Psoas muscle (tissue), 7 donors: ENCODE measurements at regions not wholly inside any gene's neighbourhood (a gene's known extent, or its start where the extent isn't known, plus 50 kb on each side); places are given as distances from the start of the nearest gene placed in this dataset.
"Not testable (repeated sequence)": the region's sequence is repeated elsewhere in the genome, so short reads cannot be mapped to it uniquely, and the experiment has no call there.

Source experiments
- ATAC-seq, 4 donors: fragments of 200-7000 bp; cut with Tn5 transposase; one replicate each; pipeline ENCODE4 v1.9.1; 2020; ENCODE audit warnings: moderate library complexity in 3 of 4, mild to moderate bottlenecking in 2 of 4
- DNase-seq, 2 donors: peaks; one replicate each; pipeline ENCODE4 v3.0.0-alpha.2; 2020
- H3K27ac ChIP-seq: fragments of 200-600 bp; one replicate; pipeline ENCODE4 v1.8.0; 2022
- H3K27me3 ChIP-seq, 3 donors: fragments of 200-600 bp in 1 of 3; one replicate each; pipeline versions ENCODE4 v1.6.1 to v1.8.0; 2013 to 2022; ENCODE audit warnings: low read length in 2 of 3, mild to moderate bottlenecking in 2 of 3, moderate library complexity in 1 of 3; ENCODE audit not compliant: insufficient read depth in 3 of 3
- H3K36me3 ChIP-seq, 2 donors: fragments of 200-600 bp in 1 of 2; one replicate each; pipeline versions ENCODE4 v1.6.1 to v1.8.0; 2013 to 2022; ENCODE audit warnings: low read depth in 1 of 2, mild to moderate bottlenecking in 1 of 2, moderate library complexity in 1 of 2; ENCODE audit not compliant: insufficient read depth in 1 of 2
- H3K4me1 ChIP-seq: fragments of 200-600 bp; one replicate; pipeline ENCODE4 v1.8.0; 2022
- H3K4me3 ChIP-seq: fragments of 200-600 bp; one replicate; pipeline ENCODE4 v1.8.0; 2022; ENCODE audit warnings: mild to moderate bottlenecking
- H3K9me3 ChIP-seq: fragments of 200-600 bp; one replicate; pipeline ENCODE4 v1.8.0; 2022
- WGBS, 3 donors: extraction: QIAGEN DNeasy Blood & Tissue Kit; methylation state at CpG; one replicate each; pipeline versions ENCODE4 v1.1.6 to v1.1.7; 2013; 5-methylcytosine and 5-hydroxymethylcytosine counted together
- intact Hi-C, 2 donors: fragments of 100-400 bp; cut with DNase I; formaldehyde crosslinking; loops; one replicate each; pipeline versions ENCODE4 v1.11.0 to v1.14.2; 2022
- TF ChIP-seq, protein P1 (sequence below): fragments of 200-600 bp; IDR thresholded peaks from one replicate; pipeline ENCODE4 v1.8.0; 2022; ENCODE audit warnings: antibody characterized with exemption
- donor health status: healthy with polysubstance abuse.
- donor health status: DM: no; HTN: no; CAD: no; lungs with moderate emphysema.
- donor health status: Bipolar disorder and iron deficiency.
- donor health status: healthy.
- donor health status: DM: yes; HTN: yes; CAD: no.
- donor health status: DM: no; HTN: no; CAD: no.
- donor health status: DM: yes; HTN: yes; CAD: no.

DNA sequence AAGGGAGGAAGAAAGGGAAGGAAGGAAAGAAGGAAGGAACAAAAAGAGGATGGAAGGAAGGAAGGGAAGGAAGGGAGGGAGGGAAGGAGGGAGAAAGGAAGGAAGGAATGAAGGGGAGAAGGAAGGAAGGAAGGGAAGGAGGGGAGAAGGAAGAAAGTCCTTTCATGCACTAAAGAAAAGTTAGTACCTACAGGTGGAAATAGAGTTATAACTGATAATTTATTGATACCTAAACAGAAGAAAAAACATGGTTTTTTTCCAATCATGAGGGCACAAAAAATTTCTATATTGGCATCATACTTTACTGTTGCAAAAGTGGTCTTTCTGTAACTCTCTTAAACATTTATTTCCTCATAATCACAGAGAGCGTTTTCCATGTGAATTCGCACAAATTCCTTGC is 659.4 kb downstream of the MAFB start:
- no peak overlapping the region for H3K4me3 ChIP-seq
- no peak for ATAC-seq
- intact Hi-C loops, result no loop called here
- TF ChIP-seq, protein P1, sequence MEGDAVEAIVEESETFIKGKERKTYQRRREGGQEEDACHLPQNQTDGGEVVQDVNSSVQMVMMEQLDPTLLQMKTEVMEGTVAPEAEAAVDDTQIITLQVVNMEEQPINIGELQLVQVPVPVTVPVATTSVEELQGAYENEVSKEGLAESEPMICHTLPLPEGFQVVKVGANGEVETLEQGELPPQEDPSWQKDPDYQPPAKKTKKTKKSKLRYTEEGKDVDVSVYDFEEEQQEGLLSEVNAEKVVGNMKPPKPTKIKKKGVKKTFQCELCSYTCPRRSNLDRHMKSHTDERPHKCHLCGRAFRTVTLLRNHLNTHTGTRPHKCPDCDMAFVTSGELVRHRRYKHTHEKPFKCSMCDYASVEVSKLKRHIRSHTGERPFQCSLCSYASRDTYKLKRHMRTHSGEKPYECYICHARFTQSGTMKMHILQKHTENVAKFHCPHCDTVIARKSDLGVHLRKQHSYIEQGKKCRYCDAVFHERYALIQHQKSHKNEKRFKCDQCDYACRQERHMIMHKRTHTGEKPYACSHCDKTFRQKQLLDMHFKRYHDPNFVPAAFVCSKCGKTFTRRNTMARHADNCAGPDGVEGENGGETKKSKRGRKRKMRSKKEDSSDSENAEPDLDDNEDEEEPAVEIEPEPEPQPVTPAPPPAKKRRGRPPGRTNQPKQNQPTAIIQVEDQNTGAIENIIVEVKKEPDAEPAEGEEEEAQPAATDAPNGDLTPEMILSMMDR, result no peak
- H3K27me3 ChIP-seq, result peaks cover 0 to 2% (median 0%) of the 10 kb centered on the region in 3 donors
- 93 to 97% (median 96%) methylated on average over 2 of the region's 2 CpGs for WGBS, 3 donors
- no peak for DNase-seq
- H3K36me3 ChIP-seq, result no peaks in the 10 kb centered on the region
- no peak overlapping the region for H3K27ac ChIP-seq
- no peaks in the 10 kb centered on the region for H3K9me3 ChIP-seq
- H3K4me1 ChIP-seq, result no peaks in the 10 kb centered on the region

DNA sequence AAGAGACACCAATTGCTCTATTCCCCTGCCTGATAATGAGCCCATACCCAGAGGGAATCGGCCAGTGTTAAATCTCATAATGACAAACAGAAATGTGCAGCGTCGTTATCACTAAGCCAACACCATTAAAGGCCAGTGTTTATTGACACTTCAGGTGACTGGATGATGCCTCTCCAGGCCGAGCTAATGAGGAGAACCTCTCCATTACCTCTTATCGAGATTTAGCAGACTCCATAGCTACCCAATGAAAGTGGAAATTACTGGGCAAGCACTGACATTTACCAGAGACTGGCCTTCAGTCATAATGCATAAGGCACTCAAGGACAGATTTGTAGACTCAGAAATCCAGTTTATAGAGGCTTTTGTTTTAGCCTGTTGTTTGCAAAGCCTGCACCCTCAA is 669.5 kb downstream of the MAFB start:
- Histone ChIP-seq H3K27ac (no peak overlapping the region), H3K4me1 (no peaks in the 10 kb centered on the region), H3K36me3 (no peaks in the 10 kb centered on the region), H3K27me3 (no peaks in the 10 kb centered on the region), H3K9me3 (no peaks in the 10 kb centered on the region), H3K4me3 (no peak overlapping the region)
- TF ChIP-seq, protein P1, result no peak
- DNase-seq (no peak), ATAC-seq (no peak)
- 70 to 78% (median 75%) methylated on average over 5 of the region's 5 CpGs for WGBS, 3 donors
- intact Hi-C loops, result no loop called here

DNA sequence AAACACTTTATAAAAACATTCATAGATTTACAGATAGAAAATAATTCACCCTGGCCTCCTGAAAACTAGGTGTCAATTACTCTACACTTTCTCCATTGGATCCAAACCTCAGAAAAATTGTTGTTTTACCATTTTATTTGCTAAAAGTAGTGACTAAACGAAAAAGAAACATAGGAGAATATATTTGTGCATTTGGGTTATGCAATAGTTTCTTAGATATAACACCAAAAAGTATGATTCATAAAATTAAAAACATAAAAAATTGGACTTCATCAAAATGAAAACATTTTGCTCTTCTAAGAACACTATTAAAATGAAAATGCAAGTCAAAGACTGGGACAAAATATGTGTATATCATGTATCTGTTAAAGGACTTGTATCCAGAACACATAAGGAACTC is 671.3 kb downstream of the MAFB start:
- 81 to 92% (median 83%) methylated on average over 1 of the region's 1 CpG for WGBS, 3 donors
- Histone ChIP-seq H3K9me3 (no peaks in the 10 kb centered on the region), H3K4me3 (no peak overlapping the region), H3K4me1 (no peaks in the 10 kb centered on the region), H3K36me3 (no peaks in the 10 kb centered on the region), H3K27ac (no peak overlapping the region), H3K27me3 (no peaks in the 10 kb centered on the region)
- no peak for DNase-seq
- TF ChIP-seq, protein P1, result no peak
- ATAC-seq, result no peak
- intact Hi-C loops, result no loop called here

DNA sequence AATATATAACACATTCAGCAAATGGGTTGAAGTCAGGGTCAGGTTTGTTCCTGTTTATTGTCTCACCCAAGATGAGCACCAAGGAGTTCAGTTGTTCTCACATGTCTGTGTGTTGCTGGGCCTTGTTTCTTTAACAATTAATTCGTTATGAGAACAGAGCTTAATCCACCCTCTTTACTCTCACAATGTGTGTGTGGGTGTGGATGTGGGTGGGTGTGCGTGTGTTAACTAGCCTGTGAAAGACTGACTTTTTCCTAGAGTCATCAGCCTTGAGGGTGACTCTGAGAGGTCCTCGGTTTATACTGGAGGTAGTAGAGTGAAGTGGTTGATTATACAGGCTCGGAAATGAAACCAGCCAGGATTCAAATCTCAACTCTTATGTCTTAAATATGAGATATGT is 672.1 kb downstream of the MAFB start:
- intact Hi-C loops, result no loop called here
- WGBS, 3 donors, result 84 to 89% (median 86%) methylated on average over 4 of the region's 4 CpGs
- TF ChIP-seq, protein P1, result no peak
- Histone ChIP-seq H3K36me3 (no peaks in the 10 kb centered on the region), H3K9me3 (no peaks in the 10 kb centered on the region), H3K27me3 (no peaks in the 10 kb centered on the region), H3K4me1 (no peaks in the 10 kb centered on the region), H3K27ac (no peak overlapping the region), H3K4me3 (no peak overlapping the region)
- DNase-seq (no peak), ATAC-seq (no peak)

DNA sequence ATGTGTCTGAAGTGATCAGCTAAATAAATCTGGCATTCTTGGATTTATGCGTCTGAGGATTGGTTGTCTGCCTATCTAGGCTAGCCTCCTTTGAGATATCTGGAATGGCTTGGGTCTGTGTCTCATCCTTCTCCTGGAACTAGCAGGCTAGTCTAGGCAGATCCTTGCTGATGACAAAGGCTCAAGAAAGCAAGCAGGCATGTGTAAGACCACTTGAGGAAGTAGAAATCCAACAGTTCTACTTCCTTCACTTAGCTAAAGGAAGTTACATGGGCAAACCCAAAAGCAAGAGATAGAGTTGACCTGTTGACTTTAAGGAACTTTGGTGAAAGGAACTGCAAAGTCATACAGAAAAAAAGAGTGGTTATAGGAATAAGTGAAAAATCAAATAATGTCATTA is 672.6 kb downstream of the MAFB start:
- Histone ChIP-seq H3K36me3 (no peaks in the 10 kb centered on the region), H3K4me3 (no peak overlapping the region), H3K27me3 (no peaks in the 10 kb centered on the region), H3K9me3 (no peaks in the 10 kb centered on the region), H3K27ac (no peak overlapping the region), H3K4me1 (no peaks in the 10 kb centered on the region)
- TF ChIP-seq, protein P1, result no peak
- no peak for DNase-seq
- ATAC-seq, result no peak
- 59 to 95% (median 92%) methylated on average over 1 of the region's 1 CpG for WGBS, 3 donors
- intact Hi-C loops, result no loop called here

DNA sequence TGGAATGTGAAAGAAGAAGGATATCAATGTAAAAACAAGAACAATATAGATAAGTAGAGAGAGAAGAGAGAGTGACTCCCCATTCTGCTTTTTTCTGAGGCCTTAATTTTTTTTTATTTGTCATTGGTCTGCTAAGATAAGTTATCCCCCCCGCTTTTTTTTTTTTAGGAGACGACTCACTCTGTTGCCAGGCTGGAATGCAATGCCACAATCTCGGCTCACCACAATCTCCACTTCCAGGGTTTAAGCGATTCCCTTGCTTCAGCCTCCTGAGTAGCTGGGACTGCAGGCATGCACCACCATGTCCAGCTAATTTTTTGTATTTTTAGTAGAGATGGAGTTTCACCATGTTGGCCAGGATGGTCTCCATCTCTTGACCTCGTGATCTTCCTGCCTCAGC is 677.0 kb downstream of the MAFB start:
- WGBS, 3 donors, result 74 to 88% (median 77%) methylated on average over 4 to 5 of the region's 5 CpGs
- ATAC-seq, intact Hi-C loops: not testable (repeated sequence)

More for the DNA sequence above, 677.0 kb downstream of the MAFB start:
- H3K9me3 ChIP-seq, DNase-seq, H3K36me3 ChIP-seq, H3K4me3 ChIP-seq, H3K27ac ChIP-seq, H3K27me3 ChIP-seq, H3K4me1 ChIP-seq: not testable (repeated sequence)
